ENCODE measurements at regions not wholly inside any gene's neighbourhood (a gene's known extent, or its start where the extent isn't known, plus 50 kb on each side); places are given as distances from the start of the nearest gene placed in this dataset.

- WGBS, 4 donors: 82 to 90% (median 87%) methylated on average over 1 of the region's 1 CpG
- no peak for DNase-seq
- TF ChIP-seq POLR2A (IDR thresholded peaks at IDR 0.05): no peak
- no peak for TF ChIP-seq CTCF (IDR thresholded peaks at IDR 0.05)
- Histone ChIP-seq H3K27ac (no peak overlapping the region), H3K4me3 (no peak overlapping the region), H3K9me3 (replicated peaks in 1 of 3) (no peaks in the 10 kb centered on the region), H3K4me1 (replicated peaks in 1 of 2) (no peaks in the 10 kb centered on the region), H3K27me3 (no peaks in the 10 kb centered on the region), H3K36me3 (replicated peaks in 1 of 2) (no peaks in the 10 kb centered on the region)
- intact Hi-C loops (cut with DNase I): no loop called here
Observed at GRCh38 chr11:101757741-101758140, 157.1 kb upstream of the CEP126 start.

- no peak overlapping the region for H3K27ac ChIP-seq
- intact Hi-C loops (cut with DNase I): no loop called here
- 53 to 60% (median 56%) methylated on average over 3 of the region's 3 CpGs for WGBS, 4 donors
Observed at GRCh38 chr11:101748572-101749344, 165.0 kb upstream of the TRPC6 start.

GRCh38 chr11:101745756-101746155 is 161.9 kb upstream of the TRPC6 start:
- Histone ChIP-seq H3K27me3 (no peaks in the 10 kb centered on the region), H3K4me1 (replicated peaks in 1 of 2) (no peaks in the 10 kb centered on the region), H3K36me3 (replicated peaks in 1 of 2) (no peaks in the 10 kb centered on the region), H3K27ac (no peak overlapping the region), H3K4me3 (no peak overlapping the region), H3K9me3 (replicated peaks in 1 of 3) (no peaks in the 10 kb centered on the region)
- WGBS, 4 donors: 13 to 34% (median 31%) methylated on average over 1 of the region's 1 CpG
- intact Hi-C loops (cut with DNase I): no loop called here
- TF ChIP-seq CTCF (IDR thresholded peaks at IDR 0.05): no peak
- TF ChIP-seq POLR2A (IDR thresholded peaks at IDR 0.05): no peak
- DNase-seq: no peak

More at GRCh38 chr11:101748572-101749344, 165.0 kb upstream of the TRPC6 start:
- TF ChIP-seq CTCF (IDR thresholded peaks at IDR 0.05) (no peak), POLR2A (IDR thresholded peaks at IDR 0.05) (no peak)
- no peaks in the 10 kb centered on the region for H3K9me3 ChIP-seq (replicated peaks in 1 of 3)
- no peaks in the 10 kb centered on the region for H3K36me3 ChIP-seq (replicated peaks in 1 of 2)
- H3K27me3 ChIP-seq: no peaks in the 10 kb centered on the region
- no peaks in the 10 kb centered on the region for H3K4me1 ChIP-seq (replicated peaks in 1 of 2)
- no peak for DNase-seq
- H3K4me3 ChIP-seq: no peak overlapping the region

GRCh38 chr11:101743828-101744227 is 160.0 kb upstream of the TRPC6 start:
- H3K27ac ChIP-seq: no peak overlapping the region

More at GRCh38 chr11:101743828-101744227, 160.0 kb upstream of the TRPC6 start:
- intact Hi-C loops (cut with DNase I): no loop called here
- H3K9me3 ChIP-seq (replicated peaks in 1 of 3): no peaks in the 10 kb centered on the region
- H3K27me3 ChIP-seq: no peaks in the 10 kb centered on the region
- no peaks in the 10 kb centered on the region for H3K36me3 ChIP-seq (replicated peaks in 1 of 2)
- H3K4me3 ChIP-seq: no peak overlapping the region
- no peak for TF ChIP-seq POLR2A (IDR thresholded peaks at IDR 0.05)
- no peak for TF ChIP-seq CTCF (IDR thresholded peaks at IDR 0.05)
- H3K4me1 ChIP-seq (replicated peaks in 1 of 2): no peaks in the 10 kb centered on the region
- no peak for DNase-seq
